H9 (cell line): ENCODE measurements at regions not wholly inside any gene's neighbourhood (a gene's known extent, or its start where the extent isn't known, plus 50 kb on each side); places are given as distances from the start of the nearest gene placed in this dataset.
"Not testable (repeated sequence)": the region's sequence is repeated elsewhere in the genome, so short reads cannot be mapped to it uniquely, and the experiment has no call there.

ENCODE experiments used
- DNase-seq: peaks from one replicate; pipeline ENCODE4 v3.0.0-alpha.2; 2017
- H2AFZ ChIP-seq: one replicate; pipeline ENCODE4 v1.6.1; 2013; ENCODE audit warnings: mild to moderate bottlenecking, low read length, control low read depth, moderate library complexity
- H2AK5ac ChIP-seq: 2 replicates; pipeline ENCODE4 v1.6.1; 2013; ENCODE audit warnings: low read length, control low read depth, mixed read lengths; ENCODE audit not compliant: insufficient read length
- H2BK120ac ChIP-seq: one replicate; pipeline ENCODE4 v1.6.1; 2013; ENCODE audit warnings: low read depth, mild to moderate bottlenecking, low read length, control low read depth, inconsistent platforms; ENCODE audit not compliant: poor library complexity, severe bottlenecking
- H2BK12ac ChIP-seq: 2 replicates; pipeline ENCODE4 v1.6.1; 2013; ENCODE audit warnings: low read length, control low read depth, mixed read lengths, low read depth; ENCODE audit not compliant: insufficient read length
- H2BK15ac ChIP-seq: 2 replicates; pipeline ENCODE4 v1.6.1; 2013; ENCODE audit warnings: low read depth, low read length, control low read depth
- H2BK20ac ChIP-seq: one replicate; pipeline ENCODE4 v1.6.1; 2013; ENCODE audit warnings: low read depth, mild to moderate bottlenecking, low read length, control low read depth, inconsistent platforms; ENCODE audit not compliant: poor library complexity, severe bottlenecking
- H2BK5ac ChIP-seq: 2 replicates; pipeline ENCODE4 v1.6.1; 2013; ENCODE audit warnings: low read length, control low read depth, mixed read lengths; ENCODE audit not compliant: insufficient read length
- H3K14ac ChIP-seq: 2 replicates; pipeline ENCODE4 v1.6.1; 2013; ENCODE audit warnings: low read length, control low read depth; ENCODE audit not compliant: insufficient read depth
- H3K18ac ChIP-seq: 2 replicates; pipeline ENCODE4 v1.6.1; 2013; ENCODE audit warnings: low read depth, mild to moderate bottlenecking, mixed read lengths, low read length, control low read depth; ENCODE audit not compliant: insufficient read length
- H3K23ac ChIP-seq: 2 replicates; pipeline ENCODE4 v1.6.1; 2013; ENCODE audit warnings: low read length, control low read depth, mixed read lengths, low read depth; ENCODE audit not compliant: insufficient read length
- H3K23me2 ChIP-seq: 2 replicates; pipeline ENCODE4 v1.6.1; 2013; ENCODE audit warnings: low read depth, mild to moderate bottlenecking, mixed read lengths, low read length, control low read depth; ENCODE audit not compliant: insufficient read length, poor library complexity, severe bottlenecking
- H3K27ac ChIP-seq: 2 replicates; pipeline ENCODE4 v1.5.1; 2013; ENCODE audit warnings: low read length, control low read depth, mixed read lengths, low read depth; ENCODE audit not compliant: insufficient read length
- H3K27me3 ChIP-seq: 2 replicates; pipeline ENCODE4 v1.6.1; 2013; ENCODE audit warnings: low read length, control low read depth, inconsistent platforms; ENCODE audit not compliant: insufficient read depth
- H3K4ac ChIP-seq: 2 replicates; pipeline ENCODE4 v1.6.1; 2013; ENCODE audit warnings: low read depth, mild to moderate bottlenecking, control low read depth, inconsistent platforms, low read length, moderate library complexity
- H3K4me1 ChIP-seq: 2 replicates; pipeline ENCODE4 v1.6.1; 2013; ENCODE audit warnings: low read length, control low read depth, inconsistent platforms; ENCODE audit not compliant: insufficient read depth
- H3K4me2 ChIP-seq: 2 replicates; pipeline ENCODE4 v1.6.1; 2013; ENCODE audit warnings: low read length, control low read depth, mixed read lengths; ENCODE audit not compliant: insufficient read length, insufficient read depth
- H3K56ac ChIP-seq: 2 replicates; pipeline ENCODE4 v1.6.1; 2013; ENCODE audit warnings: low read depth, mild to moderate bottlenecking, mixed read lengths, low read length, control low read depth; ENCODE audit not compliant: insufficient read length
- H3K79me1 ChIP-seq: 2 replicates; pipeline ENCODE4 v1.6.1; 2013; ENCODE audit warnings: low read depth, mild to moderate bottlenecking, moderate library complexity, low read length, control low read depth, inconsistent platforms; ENCODE audit not compliant: insufficient read depth, poor library complexity, severe bottlenecking
- H3K79me2 ChIP-seq: 2 replicates; pipeline ENCODE4 v1.6.1; 2013; ENCODE audit warnings: low read length, control low read depth, inconsistent platforms; ENCODE audit not compliant: insufficient read depth
- H3K9ac ChIP-seq: 2 replicates; pipeline ENCODE4 v1.6.1; 2013; ENCODE audit warnings: low read length, control low read depth, mixed read lengths; ENCODE audit not compliant: insufficient read length; ENCODE audit errors: extremely low read depth
- H3K9me3 ChIP-seq: one replicate; pipeline ENCODE4 v1.6.1; 2013; ENCODE audit warnings: low read depth, low read length, inconsistent platforms; ENCODE audit not compliant: control insufficient read depth
- H3T11ph ChIP-seq: one replicate; pipeline ENCODE4 v1.6.1; 2013; ENCODE audit warnings: mild to moderate bottlenecking, low read length, control low read depth, inconsistent platforms
- H4K20me1 ChIP-seq: one replicate; pipeline ENCODE4 v1.6.1; 2013; ENCODE audit not compliant: control insufficient read depth, insufficient read length, insufficient read depth
- H4K5ac ChIP-seq: 2 replicates; pipeline ENCODE4 v1.6.1; 2013; ENCODE audit warnings: low read depth, mild to moderate bottlenecking, mixed read lengths, low read length, control low read depth; ENCODE audit not compliant: insufficient read length
- H4K8ac ChIP-seq: replicated peaks from 2 replicates; pipeline ENCODE4 v1.6.1; 2013; ENCODE audit warnings: low read length, control low read depth, mixed read lengths, low read depth; ENCODE audit not compliant: insufficient read length
- H4K91ac ChIP-seq: 2 replicates; pipeline ENCODE4 v1.6.1; 2013; ENCODE audit warnings: low read depth, mild to moderate bottlenecking, moderate library complexity, mixed read lengths, low read length, control low read depth; ENCODE audit not compliant: insufficient read length
- H3K27ac Mint-ChIP-seq, 3 experiments: 2 replicates in 2 of 3; 3 replicates in 1 of 3; pipeline ENCODE4 v1.8.0; 2020 to 2021; ENCODE audit warnings: mixed read lengths in 3 of 3, mild to moderate bottlenecking in 1 of 3, moderate library complexity in 1 of 3
- H3K27me3 Mint-ChIP-seq: 2 replicates; pipeline ENCODE4 v1.8.0; 2021; ENCODE audit warnings: low read depth, mild to moderate bottlenecking, moderate library complexity, mixed read lengths
- H3K36me3 Mint-ChIP-seq, 3 experiments: 2 replicates in 2 of 3; 3 replicates in 1 of 3; pipeline ENCODE4 v1.8.0; 2020 to 2021; ENCODE audit warnings: low read depth in 3 of 3, mixed read lengths in 3 of 3; ENCODE audit not compliant: insufficient read depth in 1 of 3
- H3K4me1 Mint-ChIP-seq, 2 experiments: 2 replicates each; pipeline ENCODE4 v1.8.0; 2020; ENCODE audit warnings: mixed read lengths in 2 of 2
- H3K4me3 Mint-ChIP-seq, 2 experiments: 2 replicates in 1 of 2; 3 replicates in 1 of 2; pipeline ENCODE4 v1.8.0; 2020 to 2021; ENCODE audit warnings: mild to moderate bottlenecking in 2 of 2, mixed read lengths in 2 of 2, moderate library complexity in 1 of 2
- H3K9me3 Mint-ChIP-seq, 2 experiments: 2 replicates in 1 of 2; 3 replicates in 1 of 2; pipeline ENCODE4 v1.8.0; 2020; ENCODE audit warnings: mild to moderate bottlenecking in 2 of 2, mixed read lengths in 2 of 2, moderate library complexity in 1 of 2
- CTCF ChIP-seq: fragments of 200-600 bp; sonication (generic); conservative IDR thresholded peaks from 3 replicates; pipeline ENCODE4 v1.8.0; 2021; ENCODE audit warnings: antibody characterized with exemption, mild to moderate bottlenecking
- WGBS: extraction: QIAGEN DNeasy Blood & Tissue Kit; methylation state at CpG from one replicate; pipeline ENCODE4 v1.1.7; 2013; ENCODE audit warnings: missing lambda C conversion rate, low lambda C conversion rate, mixed read lengths; ENCODE audit not compliant: insufficient read length; ENCODE audit errors: extremely low coverage; 5-methylcytosine and 5-hydroxymethylcytosine counted together

- Histone ChIP-seq H4K5ac (no peak overlapping the region), H2AFZ (no peak overlapping the region), H4K20me1 (no peaks in the 10 kb centered on the region), H3K27ac (no peak overlapping the region), H3K4me1 (peaks cover 6% of the 10 kb centered on the region), H3K14ac (no peak overlapping the region), H4K91ac (no peak overlapping the region), H2BK12ac (no peak overlapping the region), H3K79me1 (no peaks in the 10 kb centered on the region), H3K79me2 (no peaks in the 10 kb centered on the region), H3K18ac (no peak overlapping the region), H3K23me2 (no peaks in the 10 kb centered on the region), H3K23ac (no peak overlapping the region), H3K4me2 (no peak overlapping the region), H3K9me3 (no peaks in the 10 kb centered on the region), H4K8ac (no peak overlapping the region), H3K56ac (no peak overlapping the region), H3T11ph (no peak overlapping the region), H2BK120ac (no peak overlapping the region), H3K27me3 (no peaks in the 10 kb centered on the region), H3K9ac (no peak overlapping the region), H2AK5ac (no peak overlapping the region), H3K4ac (no peak overlapping the region), H2BK20ac (no peak overlapping the region), H2BK5ac (no peak overlapping the region), H2BK15ac (no peak overlapping the region)
- Mint-ChIP-seq H3K27me3 (no peaks in the 10 kb centered on the region; the same call in 1 of the 2 replicates), H3K9me3 (no peaks in the 10 kb centered on the region), H3K36me3 (no peaks in the 10 kb centered on the region), H3K4me3 (no peak overlapping the region), H3K27ac (peak overlapping the region in 1 of 3 experiments; percentile 75; a peak in 1 of 7 replicates), H3K4me1 (peaks cover 18 to 29% of the 10 kb centered on the region in 2 experiments)
- WGBS: no CpG with 5 or more reads among the region's 5 CpGs
- DNase-seq: no peak
- no peak for TF ChIP-seq CTCF
Observed at GRCh38 chr16:7231762-7232161, 100.9 kb upstream of the RBFOX1 start.

DNA sequence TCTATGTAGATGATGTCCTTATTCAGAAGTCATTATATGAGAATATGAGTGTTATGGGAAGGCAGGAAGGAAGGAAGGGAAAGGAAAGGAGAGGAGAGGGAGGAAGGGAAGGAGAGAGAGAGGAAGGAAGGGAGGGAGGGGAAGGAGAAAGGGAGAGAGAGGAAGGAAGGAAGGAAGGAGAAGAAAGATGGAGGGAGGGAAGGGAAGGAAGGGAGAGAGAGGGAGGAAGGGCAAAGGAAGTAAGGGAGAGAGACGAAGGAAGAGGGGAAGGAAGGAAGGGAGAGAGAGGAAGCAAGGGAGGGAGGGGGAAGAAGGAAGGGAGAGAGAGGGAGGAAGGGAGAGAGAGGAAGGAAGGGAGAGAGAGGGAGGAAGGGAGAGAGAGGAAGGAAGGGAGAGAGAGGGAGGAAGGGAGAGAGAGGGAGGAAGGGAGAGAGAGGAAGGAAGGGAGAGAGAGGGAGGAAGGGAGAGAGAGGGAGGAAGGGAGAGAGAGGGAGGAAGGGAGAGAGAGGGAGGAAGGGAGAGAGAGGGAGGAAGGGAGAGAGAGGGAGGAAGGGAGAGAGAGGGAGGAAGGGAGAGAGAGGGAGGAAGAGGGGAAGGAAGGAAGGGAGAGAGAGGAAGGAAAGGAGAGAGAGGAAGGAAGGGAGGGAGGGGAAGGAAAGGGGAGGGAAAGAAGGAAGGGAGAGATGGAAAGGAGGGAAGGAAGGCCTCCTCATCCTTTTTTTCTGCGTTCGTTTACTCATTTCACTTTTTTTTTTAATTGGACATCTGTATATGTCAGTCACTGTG lies 103.0 kb upstream of the RBFOX1 start:
- not testable (repeated sequence) for H3K9me3 ChIP-seq, H3K9ac ChIP-seq, H2AFZ ChIP-seq, H3K23me2 ChIP-seq, H3K4me1 ChIP-seq, H2BK15ac ChIP-seq, H3K56ac ChIP-seq, H3K27me3 Mint-ChIP-seq, H3K27me3 ChIP-seq, H2BK120ac ChIP-seq, H3K27ac ChIP-seq, H3K4ac ChIP-seq, H4K20me1 ChIP-seq, H2BK20ac ChIP-seq, H3K27ac Mint-ChIP-seq, H3K79me1 ChIP-seq, H2AK5ac ChIP-seq, H2BK5ac ChIP-seq, H3K23ac ChIP-seq, H4K91ac ChIP-seq, DNase-seq, H3K9me3 Mint-ChIP-seq, H3K14ac ChIP-seq, H3K79me2 ChIP-seq, H3K4me2 ChIP-seq, H3K4me3 Mint-ChIP-seq, H3K36me3 Mint-ChIP-seq, H4K5ac ChIP-seq, H3K18ac ChIP-seq, H3T11ph ChIP-seq, H2BK12ac ChIP-seq, H4K8ac ChIP-seq
- H3K4me1 Mint-ChIP-seq: peaks cover 25 to 38% of the 10 kb centered on the region in 2 experiments
- no CpG with 5 or more reads among the region's 3 CpGs for WGBS
